Lung (tissue), 11 donors: ENCODE measurements at regions not wholly inside any gene's neighbourhood (a gene's known extent, or its start where the extent isn't known, plus 50 kb on each side); places are given as distances from the start of the nearest gene placed in this dataset.

Source experiments
- ATAC-seq: fragments of 200-7000 bp; cut with Tn5 transposase; one replicate; pipeline ENCODE4 v1.9.1; 2020; ENCODE audit warnings: moderate number of reproducible peaks; ENCODE audit not compliant: insufficient read depth, low FRiP score
- DNase-seq, 3 donors: peaks; one replicate each; pipeline ENCODE4 v3.0.0-alpha.2; 2013 to 2017
- H3K27ac ChIP-seq, 2 donors: one replicate each; pipeline ENCODE4 v1.5.1; 2013; ENCODE audit warnings: mild to moderate bottlenecking in 2 of 2, moderate library complexity in 2 of 2, control low read depth in 1 of 2, inconsistent platforms in 1 of 2, low read depth in 1 of 2, low read length in 1 of 2
- H3K27me3 ChIP-seq, 3 donors: one replicate each; pipeline ENCODE4 v1.5.1; 2013; ENCODE audit warnings: low read length in 2 of 3; ENCODE audit not compliant: control insufficient read depth in 3 of 3, insufficient read depth in 3 of 3
- H3K36me3 ChIP-seq, 4 donors: one replicate each; pipeline ENCODE4 v1.5.1; 2013; ENCODE audit warnings: low read length in 4 of 4, mild to moderate bottlenecking in 1 of 4, moderate library complexity in 1 of 4; ENCODE audit not compliant: control insufficient read depth in 4 of 4, insufficient read depth in 4 of 4
- H3K4me1 ChIP-seq, 5 donors: one replicate each; pipeline ENCODE4 v1.5.1; 2013; ENCODE audit warnings: low read length in 5 of 5, mild to moderate bottlenecking in 2 of 5, moderate library complexity in 1 of 5; ENCODE audit not compliant: control insufficient read depth in 5 of 5, insufficient read depth in 5 of 5
- H3K4me3 ChIP-seq: one replicate; pipeline ENCODE4 v1.5.1; 2013; ENCODE audit warnings: mild to moderate bottlenecking, control low read depth, moderate library complexity
- H3K9ac ChIP-seq, 2 donors: one replicate each; pipeline ENCODE4 v1.5.1; 2013; ENCODE audit warnings: low read length in 2 of 2, control low read depth in 1 of 2; ENCODE audit not compliant: insufficient read depth in 1 of 2
- H3K9me3 ChIP-seq, 4 donors: one replicate each; pipeline ENCODE4 v1.5.1; 2013; ENCODE audit warnings: low read length in 3 of 4, mild to moderate bottlenecking in 1 of 4, moderate library complexity in 1 of 4; ENCODE audit not compliant: control insufficient read depth in 4 of 4, insufficient read depth in 3 of 4
- WGBS, 2 donors: extraction: QIAGEN DNeasy Blood & Tissue Kit; methylation state at CpG; one replicate each; pipeline ENCODE4 v1.1.7; 2013; 5-methylcytosine and 5-hydroxymethylcytosine counted together
- TF ChIP-seq, protein P1 (sequence below): IDR thresholded peaks from 2 replicates; pipeline ENCODE4 v1.5.1; 2012; ENCODE audit warnings: mild to moderate bottlenecking; ENCODE audit errors: control extremely low read depth, extremely low read depth
- donor health status: control.
- donor health status: control.
- donor health status: Bipolar disorder and iron deficiency.
- donor health status: healthy.
- donor health status: DM: yes; HTN: yes; CAD: no.

DNA sequence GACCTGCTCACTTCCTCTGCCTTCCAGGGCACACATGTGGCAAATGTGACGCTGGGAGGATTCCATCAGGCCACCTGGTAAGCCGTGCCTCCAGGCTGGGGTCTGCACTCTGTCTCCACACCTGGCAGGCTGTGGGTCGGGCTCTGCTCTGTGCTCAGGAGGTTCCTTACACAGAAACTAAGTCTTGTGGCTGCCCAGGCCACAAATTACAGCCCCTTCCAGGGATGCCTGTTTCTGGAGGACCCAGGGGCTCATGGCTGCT is 58.2 kb downstream of the RMI2 start:
- H3K27me3 ChIP-seq = no peaks in the 10 kb centered on the region
- WGBS, 2 donors = 82 to 95% methylated on average over 3 of the region's 3 CpGs
- DNase-seq (no peak), ATAC-seq (no peak)
- peaks cover 0 to 3% (median 0%) of the 10 kb centered on the region in 5 donors for H3K4me1 ChIP-seq
- no peak overlapping the region for H3K9ac ChIP-seq
- no peak overlapping the region for H3K4me3 ChIP-seq
- no peaks in the 10 kb centered on the region for H3K36me3 ChIP-seq
- no peak overlapping the region for H3K27ac ChIP-seq
- no peaks in the 10 kb centered on the region for H3K9me3 ChIP-seq
- TF ChIP-seq, protein P1, sequence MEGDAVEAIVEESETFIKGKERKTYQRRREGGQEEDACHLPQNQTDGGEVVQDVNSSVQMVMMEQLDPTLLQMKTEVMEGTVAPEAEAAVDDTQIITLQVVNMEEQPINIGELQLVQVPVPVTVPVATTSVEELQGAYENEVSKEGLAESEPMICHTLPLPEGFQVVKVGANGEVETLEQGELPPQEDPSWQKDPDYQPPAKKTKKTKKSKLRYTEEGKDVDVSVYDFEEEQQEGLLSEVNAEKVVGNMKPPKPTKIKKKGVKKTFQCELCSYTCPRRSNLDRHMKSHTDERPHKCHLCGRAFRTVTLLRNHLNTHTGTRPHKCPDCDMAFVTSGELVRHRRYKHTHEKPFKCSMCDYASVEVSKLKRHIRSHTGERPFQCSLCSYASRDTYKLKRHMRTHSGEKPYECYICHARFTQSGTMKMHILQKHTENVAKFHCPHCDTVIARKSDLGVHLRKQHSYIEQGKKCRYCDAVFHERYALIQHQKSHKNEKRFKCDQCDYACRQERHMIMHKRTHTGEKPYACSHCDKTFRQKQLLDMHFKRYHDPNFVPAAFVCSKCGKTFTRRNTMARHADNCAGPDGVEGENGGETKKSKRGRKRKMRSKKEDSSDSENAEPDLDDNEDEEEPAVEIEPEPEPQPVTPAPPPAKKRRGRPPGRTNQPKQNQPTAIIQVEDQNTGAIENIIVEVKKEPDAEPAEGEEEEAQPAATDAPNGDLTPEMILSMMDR = no peak

DNA sequence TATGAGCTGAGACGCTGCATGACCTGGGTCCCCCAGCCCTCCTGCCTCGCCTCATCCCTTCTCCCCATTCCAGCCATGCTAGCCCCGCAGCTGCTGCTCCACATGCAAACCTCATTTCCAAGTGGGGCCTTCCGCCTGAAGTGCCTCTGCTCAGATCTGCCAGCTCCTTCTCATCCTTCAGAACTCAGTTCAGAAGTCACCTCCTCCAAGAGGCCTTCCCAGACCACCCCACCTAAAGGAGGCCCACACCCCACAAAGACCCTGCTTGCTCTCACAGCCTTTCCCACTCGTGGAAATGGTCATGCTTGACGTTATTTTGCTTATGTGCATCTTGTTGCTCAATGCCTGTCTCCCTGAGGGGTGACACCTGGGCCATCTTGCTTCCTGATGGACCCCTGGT is 58.7 kb downstream of the RMI2 start:
- Histone ChIP-seq H3K9me3 (no peaks in the 10 kb centered on the region), H3K4me3 (no peak overlapping the region), H3K36me3 (no peaks in the 10 kb centered on the region), H3K9ac (no peak overlapping the region), H3K27me3 (no peaks in the 10 kb centered on the region), H3K27ac (no peak overlapping the region), H3K4me1 (peaks cover 0 to 6% (median 0%) of the 10 kb centered on the region in 5 donors)
- TF ChIP-seq, protein P1 = no peak
- ATAC-seq = no peak
- WGBS, 2 donors = 83 to 91% methylated on average over 6 of the region's 6 CpGs
- no peak for DNase-seq

DNA sequence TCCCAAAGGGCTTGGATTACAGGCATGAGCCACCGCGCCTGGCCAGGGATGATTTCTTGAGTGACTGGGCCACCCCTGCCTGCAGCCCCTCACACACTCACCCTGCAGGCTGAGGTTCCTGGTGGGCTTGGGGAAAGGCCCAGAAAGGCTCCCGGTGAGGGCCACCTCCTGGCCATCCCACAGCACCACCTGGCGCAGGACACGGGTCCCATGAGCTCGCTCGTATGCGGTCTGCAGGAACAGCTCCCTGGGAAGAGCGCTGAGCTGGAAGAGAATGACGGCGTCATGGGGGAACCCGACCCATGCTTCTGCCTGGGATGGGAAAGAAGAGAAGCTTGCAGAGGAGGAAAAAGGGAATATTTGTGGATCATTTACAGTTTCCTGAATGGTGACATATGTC is 59.3 kb downstream of the RMI2 start:
- no peaks in the 10 kb centered on the region for H3K27me3 ChIP-seq
- DNase-seq = no peak
- no peaks in the 10 kb centered on the region for H3K9me3 ChIP-seq
- TF ChIP-seq, protein P1 = no peak
- H3K9ac ChIP-seq = no peak overlapping the region
- no peak overlapping the region for H3K4me3 ChIP-seq
- WGBS, 2 donors = 86 to 94% methylated on average over 12 of the region's 12 CpGs
- no peak for ATAC-seq
- peaks cover 0 to 13% (median 0%) of the 10 kb centered on the region in 5 donors for H3K4me1 ChIP-seq
- no peaks in the 10 kb centered on the region for H3K36me3 ChIP-seq
- H3K27ac ChIP-seq = no peak overlapping the region

DNA sequence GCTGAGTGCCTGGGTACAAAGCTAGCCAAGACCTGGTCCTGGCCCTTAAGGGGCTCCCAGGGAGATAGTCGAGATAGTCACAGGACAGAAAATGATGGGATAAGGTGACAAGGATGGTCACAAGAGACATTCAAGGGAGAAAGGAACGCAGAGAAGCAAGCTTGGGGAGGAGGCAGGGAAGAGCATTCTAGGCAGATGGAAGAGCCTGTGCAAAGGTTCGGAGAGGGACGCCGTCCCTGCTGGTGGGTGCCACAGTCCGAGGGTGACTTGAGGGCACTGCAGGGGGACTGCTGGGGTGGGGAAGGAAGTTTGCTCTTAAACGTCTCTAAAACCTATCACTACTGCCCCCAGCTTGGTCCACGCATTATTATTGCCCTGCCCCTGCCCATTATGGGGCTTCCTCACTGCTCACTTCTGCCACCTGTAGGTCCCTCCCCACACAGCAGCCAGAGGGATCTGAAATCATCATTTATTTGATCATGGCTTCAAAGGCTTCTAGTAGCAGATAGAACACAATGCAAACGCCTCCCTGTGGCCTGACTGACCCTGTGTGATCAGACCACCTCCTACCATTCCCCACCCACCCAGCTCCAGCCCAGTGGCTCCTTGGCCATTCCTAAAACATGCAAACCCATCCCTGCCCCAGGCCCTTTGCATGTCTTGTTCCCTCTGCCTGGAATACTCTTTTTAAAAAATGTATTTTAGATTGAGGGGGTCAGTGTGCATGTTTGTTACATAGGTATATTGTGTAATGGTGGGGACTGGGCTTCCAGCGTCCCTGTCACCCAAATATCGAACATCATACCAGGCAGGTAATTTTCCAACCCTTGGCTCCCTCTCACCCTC is 60.3 kb downstream of the RMI2 start:
- Histone ChIP-seq H3K36me3 (no peaks in the 10 kb centered on the region), H3K4me3 (no peak overlapping the region), H3K4me1 (peaks cover 0 to 17% (median 0%) of the 10 kb centered on the region in 5 donors), H3K9me3 (no peaks in the 10 kb centered on the region), H3K27ac (no peak overlapping the region), H3K9ac (no peak overlapping the region), H3K27me3 (no peaks in the 10 kb centered on the region)
- TF ChIP-seq, protein P1 = peak; percentile 32
- ATAC-seq (no peak), DNase-seq (no peak)
- 67 to 71% methylated on average over 11 of the region's 11 CpGs for WGBS, 2 donors
